ENCODE measurements at regions not wholly inside any gene's neighbourhood (a gene's known extent, or its start where the extent isn't known, plus 50 kb on each side); places are given as distances from the start of the nearest gene placed in this dataset.

GRCh38 chrX:115912372-115912897 is 258.1 kb upstream of the AGTR2 start:
- TF ChIP-seq CTCF (IDR thresholded peaks at IDR 0.05) (no peak), POLR2A (IDR thresholded peaks at IDR 0.05) (no peak)
